Stimulated activated CD8-positive, alpha-beta memory T cell treated with anti-CD3 and anti-CD28 coated beads, Interleukin-15, amount 100 ng/mL, for 48 hours (primary cell): ENCODE measurements at regions not wholly inside any gene's neighbourhood (a gene's known extent, or its start where the extent isn't known, plus 50 kb on each side); places are given as distances from the start of the nearest gene placed in this dataset.
"Not testable (repeated sequence)": the region's sequence is repeated elsewhere in the genome, so short reads cannot be mapped to it uniquely, and the experiment has no call there.

Source experiments
- DNase-seq, 2 donors: peaks; one replicate each; pipeline ENCODE4 v3.0.0-alpha.2; 2020; ENCODE audit warnings: low read depth in 2 of 2

DNA sequence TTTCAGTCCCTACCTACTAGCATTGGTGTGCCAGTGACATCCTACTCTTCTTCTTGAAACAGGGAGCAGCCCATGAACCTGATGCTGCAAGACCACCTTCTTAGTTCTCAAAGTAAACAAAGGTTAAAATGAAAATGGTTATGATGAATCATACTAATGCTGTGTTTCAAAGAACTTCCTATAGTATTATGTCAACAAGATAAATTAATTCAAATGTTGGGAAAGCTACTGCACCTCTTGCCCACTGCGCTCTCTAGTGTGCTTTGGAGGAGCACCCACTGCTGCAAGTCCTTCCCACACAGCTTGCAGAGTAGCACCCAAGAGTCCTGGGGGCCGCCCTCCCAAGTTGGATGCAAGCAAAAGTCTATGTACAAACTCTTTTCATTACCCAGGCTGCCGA is 81.1 kb downstream of the CD200R1L start:
- no peak for DNase-seq

DNA sequence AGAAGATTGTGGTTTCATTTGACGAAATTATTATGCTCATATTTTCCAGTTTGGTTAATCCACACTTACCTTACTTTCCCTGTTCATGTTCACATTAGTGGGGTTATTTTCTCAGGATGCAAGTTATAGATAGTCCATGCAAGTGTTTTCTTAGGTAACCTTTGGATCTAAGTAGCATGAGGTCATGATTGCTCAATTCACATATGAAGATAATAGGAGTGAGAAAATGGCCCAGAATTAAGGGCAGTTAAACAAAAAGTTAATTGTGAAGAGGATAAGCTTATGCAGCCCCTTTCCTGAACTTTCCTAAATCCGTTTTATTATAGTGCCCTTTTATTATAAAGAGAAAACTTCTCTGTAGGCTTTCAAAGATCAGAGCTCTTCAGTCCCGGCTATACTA is 83.4 kb downstream of the CD200R1L start:
- no peak for DNase-seq

GRCh38 chr3:112761062-112761638 is 85.5 kb downstream of the CD200R1L start:
- DNase-seq, result no peak

DNA sequence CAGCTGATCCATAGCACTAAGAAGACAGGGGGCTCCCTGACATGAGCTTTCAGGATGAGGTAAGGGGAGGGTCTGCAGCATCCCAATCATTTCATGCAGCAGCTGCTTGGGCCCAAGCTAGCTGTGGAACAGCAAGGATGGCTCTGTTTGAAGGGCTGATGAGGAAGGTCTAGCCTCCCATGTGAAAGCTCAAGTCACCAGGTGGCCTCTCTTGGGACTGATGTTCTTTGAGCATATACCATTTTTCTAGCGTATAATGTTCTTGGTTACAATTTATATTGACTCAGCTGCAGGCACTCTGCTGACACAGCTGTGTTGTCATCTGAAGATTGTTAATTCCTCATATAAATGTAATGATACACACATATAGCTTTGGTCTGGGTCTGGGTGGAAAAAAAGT is 87.0 kb downstream of the CD200R1L start:
- no peak for DNase-seq

- DNase-seq, result no peak
Observed at GRCh38 chr3:112759210-112759609, 87.5 kb downstream of the CD200R1L start.

DNA sequence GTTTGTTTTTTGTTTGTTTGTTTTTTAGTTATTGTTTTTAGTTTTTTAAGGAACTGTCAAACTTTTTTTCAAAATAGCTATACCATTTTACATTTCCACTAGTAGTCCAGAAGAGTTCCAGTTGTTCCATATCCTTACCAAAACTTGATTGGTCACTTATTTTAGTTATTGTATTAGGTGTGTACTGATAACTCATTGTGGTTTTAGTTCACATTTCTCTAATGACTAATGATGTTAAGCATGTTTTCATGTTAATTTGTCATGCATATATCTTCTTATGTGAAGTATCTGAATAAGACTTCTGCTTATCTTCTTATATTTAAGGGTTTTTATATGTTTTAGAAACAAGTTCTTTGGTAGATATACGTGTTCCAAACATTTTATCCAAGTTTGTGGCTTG is 89.5 kb downstream of the CD200R1L start:
- no peak for DNase-seq

- DNase-seq, result no peak
Observed at GRCh38 chr3:112755845-112756613, 90.6 kb downstream of the CD200R1L start.

GRCh38 chr3:112755046-112755445 is 91.6 kb downstream of the CD200R1L start:
- not testable (repeated sequence) for DNase-seq

DNA sequence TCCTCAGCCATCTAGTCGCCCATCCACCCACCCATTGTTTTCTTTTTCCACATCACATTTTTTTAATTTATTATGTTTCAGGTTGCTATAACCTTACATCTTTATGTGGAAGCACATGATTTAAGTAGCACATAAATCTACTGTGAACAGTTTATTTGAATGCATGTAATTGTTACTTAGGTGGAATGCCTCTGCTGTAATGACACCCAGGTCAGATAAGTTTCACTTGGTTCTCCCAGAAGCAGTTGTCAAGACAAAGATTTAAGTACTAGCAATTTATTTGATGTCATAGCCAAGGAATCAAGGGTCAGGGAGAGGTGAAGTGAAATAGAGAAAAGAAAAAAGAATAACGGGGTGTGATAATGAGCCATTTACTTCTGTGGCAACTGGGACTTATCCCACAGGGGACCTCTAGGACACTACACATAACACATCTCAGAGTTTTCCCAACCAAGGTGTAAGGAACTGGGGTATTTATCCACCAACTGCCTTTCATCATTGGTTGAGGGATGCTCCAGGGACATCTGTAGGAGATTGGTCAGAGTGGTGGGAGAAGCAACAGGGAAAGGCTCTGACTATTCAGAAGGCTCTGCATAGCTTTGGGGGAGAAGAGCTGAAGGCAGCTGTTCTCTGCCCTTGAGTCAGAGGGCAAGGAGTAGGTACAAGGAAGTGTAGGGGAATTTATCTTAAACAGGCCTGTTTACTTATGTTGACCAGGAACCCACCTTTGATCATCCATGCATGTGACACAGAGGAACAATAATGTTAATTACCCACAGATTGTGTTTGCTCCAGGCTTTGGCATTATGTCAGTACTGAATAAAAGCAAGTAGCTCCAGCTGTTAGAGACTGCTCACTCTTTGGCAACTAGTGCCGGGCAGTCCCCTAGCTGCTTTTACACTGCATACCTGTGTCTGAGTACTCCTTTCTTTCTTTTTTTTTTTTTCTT is 94.8 kb downstream of the CD200R1L start:
- no peak for DNase-seq

- no peak for DNase-seq
Observed at GRCh38 chr3:112751061-112751460, 95.6 kb downstream of the CD200R1L start.

DNA sequence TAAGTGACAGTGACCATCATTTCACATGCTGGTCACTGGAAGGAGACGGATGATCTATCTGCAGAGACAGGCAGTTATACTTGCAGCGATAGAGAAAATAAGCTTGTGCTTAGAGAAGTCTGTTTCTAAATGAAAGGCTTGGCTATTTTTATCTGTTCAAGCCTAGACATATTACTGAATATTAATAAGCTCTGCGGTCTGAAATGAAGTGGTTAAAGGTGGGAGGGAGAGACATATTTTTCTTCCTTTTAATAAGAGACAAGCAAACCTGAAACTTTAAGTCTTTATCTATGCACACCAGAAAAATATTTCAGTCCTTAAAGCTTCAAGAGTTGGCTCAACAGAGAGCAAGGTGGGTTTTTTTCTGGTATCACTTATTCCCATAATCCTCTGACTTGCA is 99.0 kb downstream of the CD200R1L start:
- no peak for DNase-seq

DNA sequence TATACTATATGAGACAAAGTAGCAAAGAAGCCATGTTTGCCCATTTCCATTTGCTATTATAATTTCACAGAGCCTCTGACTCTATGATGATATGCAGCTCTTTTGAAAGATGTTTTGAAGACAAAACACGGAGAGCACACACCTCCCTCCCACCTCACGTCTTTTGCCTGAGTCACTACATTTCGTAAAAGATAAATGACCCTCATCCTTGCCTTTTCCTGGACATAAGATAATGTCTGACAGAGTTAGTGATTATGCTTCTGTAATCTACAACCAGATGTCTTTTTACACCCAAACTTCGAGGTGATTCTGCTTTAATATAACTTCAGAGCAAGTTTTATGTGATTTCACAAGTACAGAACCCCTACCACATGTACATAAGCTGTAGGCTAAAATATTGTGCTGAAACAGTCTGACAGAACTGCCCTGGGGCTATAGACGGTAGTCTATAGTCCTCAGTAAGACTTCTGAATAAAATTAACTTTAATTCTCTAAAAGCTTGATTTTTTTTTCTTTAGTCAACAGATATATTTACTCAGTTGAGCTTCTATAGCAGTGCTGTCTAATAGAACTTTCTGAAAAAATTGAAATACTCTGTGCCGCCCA is 99.9 kb downstream of the CD200R1L start:
- no peak for DNase-seq

DNA sequence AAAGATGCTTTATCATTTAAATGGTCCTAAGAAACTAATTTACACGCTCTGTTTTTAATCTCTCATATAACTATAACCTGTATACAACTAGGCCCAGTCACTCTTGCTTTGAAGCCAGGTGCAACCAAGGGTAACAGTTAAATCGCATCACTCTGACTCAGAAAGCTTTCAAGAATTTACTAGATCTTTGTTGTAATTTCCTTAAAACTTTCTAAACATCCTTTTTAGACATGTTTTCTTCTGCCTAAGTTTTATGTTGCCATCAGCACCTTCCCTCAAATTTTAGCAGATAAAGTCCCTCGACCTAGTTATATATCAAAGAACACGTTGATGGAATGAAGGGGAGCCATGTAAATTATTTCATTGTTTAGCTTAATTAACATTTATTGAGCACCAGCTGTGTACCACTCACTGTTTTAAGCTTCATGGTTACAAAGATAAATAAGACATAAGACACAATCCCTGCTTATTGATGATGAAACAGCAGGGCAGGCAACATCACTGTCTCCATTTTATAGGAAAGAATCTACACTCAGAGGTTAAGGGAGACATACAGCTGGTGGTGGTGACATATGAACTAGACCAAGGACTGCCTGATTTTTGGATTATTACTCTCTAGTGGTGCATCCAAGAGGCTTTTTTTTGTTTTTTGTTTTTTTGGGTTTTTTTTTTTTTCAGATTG is 101.0 kb downstream of the CD200R1L start:
- DNase-seq, result no peak

DNA sequence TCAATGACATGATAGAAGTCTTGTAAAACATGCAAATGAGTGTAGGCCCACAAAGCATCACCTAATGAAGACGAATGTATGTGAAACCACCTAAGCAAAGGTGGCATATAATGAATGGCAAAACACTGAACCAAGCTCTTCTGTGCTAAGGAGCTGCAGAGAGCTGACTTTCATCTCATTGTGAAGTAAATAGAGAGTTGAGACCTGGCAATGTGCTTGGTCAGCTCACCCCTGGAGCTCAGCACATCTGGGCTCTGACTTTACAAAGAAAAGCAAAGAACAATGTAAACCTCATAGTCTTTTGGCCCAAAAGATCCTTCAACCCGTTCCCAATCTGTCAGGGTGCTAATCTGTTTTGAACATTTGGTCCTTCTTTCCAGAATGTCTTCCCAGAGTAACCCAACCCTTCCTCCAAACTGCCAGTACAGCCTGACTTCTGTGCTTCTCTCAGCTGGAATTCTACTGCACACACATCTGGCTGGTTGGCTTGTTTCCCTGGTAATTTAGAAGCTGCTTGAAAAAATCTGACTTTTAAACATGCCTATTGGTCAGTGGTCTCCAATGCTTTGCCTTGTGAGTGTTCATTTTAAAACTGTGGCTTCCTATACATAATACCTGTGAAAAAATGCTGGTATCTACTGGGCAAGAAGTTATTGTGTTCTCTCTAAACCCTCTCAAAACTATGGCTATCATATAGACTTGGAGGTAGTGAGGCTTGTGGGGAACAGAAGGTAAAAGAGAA is 101.7 kb downstream of the CD200R1L start:
- DNase-seq, result no peak

DNA sequence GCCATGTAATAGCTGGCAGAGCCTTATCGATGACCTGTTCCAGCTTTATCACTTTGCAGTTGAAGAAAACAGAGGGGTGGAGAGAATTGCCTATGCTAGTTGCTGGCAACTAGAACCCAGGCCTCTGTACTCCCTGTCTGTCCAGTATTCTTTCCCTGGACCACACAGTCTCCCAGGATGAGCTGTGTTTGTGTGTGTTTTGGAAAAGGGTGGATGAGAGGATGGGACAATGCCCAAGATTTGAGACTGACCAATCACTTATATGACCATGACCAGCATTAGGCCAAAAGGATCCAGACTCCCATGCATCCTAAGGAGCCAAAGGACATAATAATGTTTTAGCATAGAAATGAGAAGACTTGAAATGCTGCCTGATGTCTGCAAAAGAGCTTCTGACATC is 102.6 kb downstream of the CD200R1L start:
- no peak for DNase-seq

DNA sequence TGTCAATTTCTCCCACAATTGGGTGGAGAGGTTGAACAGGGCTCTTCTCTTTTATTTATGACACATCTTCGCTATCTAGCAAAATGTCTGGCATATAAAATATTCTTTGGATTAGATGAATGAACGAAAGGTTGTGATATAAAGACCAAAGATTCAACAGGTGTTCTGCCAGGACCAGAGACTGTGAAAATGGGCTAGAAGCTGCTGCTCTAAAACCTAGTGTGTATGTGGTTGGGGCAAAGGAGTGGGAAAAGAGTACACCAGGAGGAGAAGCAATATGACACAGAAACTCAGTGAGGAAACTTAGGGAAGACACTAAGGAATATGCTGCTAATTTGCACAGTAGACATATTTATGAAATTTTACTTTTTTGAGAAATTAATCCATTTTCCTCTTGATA is 102.0 kb upstream of the CCDC80 start:
- DNase-seq, result no peak

DNA sequence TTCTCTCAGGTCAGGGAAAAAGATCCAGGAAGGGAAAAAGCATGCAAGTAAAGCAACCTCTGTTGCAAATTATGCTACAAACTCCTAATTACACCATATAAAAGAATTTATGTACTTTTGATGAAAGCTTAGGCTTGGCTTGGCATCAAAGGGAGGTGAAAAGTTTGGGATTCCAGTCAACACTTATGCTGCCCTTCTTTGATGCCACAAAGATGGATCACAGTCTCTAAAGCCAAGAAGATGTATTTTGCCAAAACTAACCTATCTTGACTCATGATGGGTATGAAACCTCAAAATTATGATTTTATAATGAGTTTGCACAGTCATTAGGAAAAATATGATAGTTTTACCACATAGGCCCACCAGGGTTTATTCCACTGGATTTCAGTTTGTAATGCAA is 101.0 kb upstream of the CCDC80 start:
- DNase-seq, result no peak

GRCh38 chr3:112740835-112741234 is 99.9 kb upstream of the CCDC80 start:
- no peak for DNase-seq

DNA sequence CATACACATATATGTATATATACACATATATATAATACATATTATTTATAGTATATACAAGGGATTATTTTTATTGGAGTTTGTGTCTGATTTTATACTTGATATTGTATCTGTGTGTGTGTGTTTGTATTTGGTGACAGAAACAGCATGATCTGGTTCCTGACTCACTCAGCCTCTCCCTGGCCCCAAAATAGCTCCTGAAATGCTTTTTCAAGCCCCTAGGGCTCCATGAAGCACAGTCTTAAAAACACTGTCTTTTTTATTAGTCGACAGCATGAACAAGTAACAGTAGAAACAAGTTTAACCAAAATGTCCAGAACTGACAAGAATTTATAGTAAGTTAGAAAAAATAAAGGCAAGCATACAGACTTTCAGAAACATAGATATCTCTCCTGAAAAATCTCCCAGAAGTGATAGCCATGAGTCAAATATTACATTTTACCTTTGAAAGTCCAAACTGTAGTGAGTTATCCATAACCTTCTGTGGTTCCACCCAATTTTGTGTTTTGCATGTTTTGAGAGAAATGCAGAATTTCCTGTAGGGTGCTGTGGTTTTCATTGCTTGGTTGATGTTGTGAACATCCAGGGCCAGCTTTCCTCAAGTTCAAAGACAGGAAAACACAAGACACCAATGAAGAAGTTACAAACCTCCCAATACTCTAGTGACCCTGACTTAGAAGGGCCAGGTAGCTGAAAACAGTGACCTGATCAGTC is 98.5 kb upstream of the CCDC80 start:
- no peak for DNase-seq

DNA sequence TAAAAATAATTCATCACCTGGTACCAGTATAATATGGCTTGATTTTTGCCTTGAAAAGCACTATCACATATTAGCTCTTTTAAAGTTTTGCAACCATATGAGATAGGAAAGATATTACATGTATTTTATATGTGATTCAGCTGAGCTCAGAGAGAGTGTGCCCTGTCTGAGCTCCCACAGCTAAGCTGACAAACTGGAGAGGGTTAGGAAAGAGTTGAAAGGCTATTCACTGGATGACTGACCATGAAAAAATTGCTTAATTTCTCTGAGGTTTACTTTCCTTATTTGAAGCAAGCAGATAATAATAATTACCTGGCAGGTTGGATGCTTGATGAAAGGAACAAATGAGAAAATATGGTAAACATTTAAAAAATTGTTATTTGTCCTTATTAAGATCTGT is 97.4 kb upstream of the CCDC80 start:
- DNase-seq, result no peak
